Neuron (in vitro differentiated cells): ENCODE measurements at regions not wholly inside any gene's neighbourhood (a gene's known extent, or its start where the extent isn't known, plus 50 kb on each side); places are given as distances from the start of the nearest gene placed in this dataset.

Source experiments
- H2AFZ ChIP-seq: one replicate; pipeline ENCODE4 v1.6.1; 2013; ENCODE audit warnings: low read depth, mild to moderate bottlenecking, inconsistent platforms, low read length, moderate library complexity
- H3K27me3 ChIP-seq: one replicate; pipeline ENCODE4 v1.6.1; 2013; ENCODE audit warnings: low read length; ENCODE audit not compliant: insufficient read depth
- H3K36me3 ChIP-seq: one replicate; pipeline ENCODE4 v1.6.1; 2013; ENCODE audit warnings: low read length; ENCODE audit not compliant: insufficient read depth
- H3K4me1 ChIP-seq: one replicate; pipeline ENCODE4 v1.6.1; 2013; ENCODE audit warnings: low read length; ENCODE audit not compliant: insufficient read depth
- H3K4me3 ChIP-seq: 2 replicates; pipeline ENCODE4 v1.5.1; 2013; ENCODE audit warnings: mild to moderate bottlenecking, low read length, moderate library complexity
- H3K9me3 ChIP-seq: one replicate; pipeline ENCODE4 v1.6.1; 2013; ENCODE audit warnings: low read length

DNA sequence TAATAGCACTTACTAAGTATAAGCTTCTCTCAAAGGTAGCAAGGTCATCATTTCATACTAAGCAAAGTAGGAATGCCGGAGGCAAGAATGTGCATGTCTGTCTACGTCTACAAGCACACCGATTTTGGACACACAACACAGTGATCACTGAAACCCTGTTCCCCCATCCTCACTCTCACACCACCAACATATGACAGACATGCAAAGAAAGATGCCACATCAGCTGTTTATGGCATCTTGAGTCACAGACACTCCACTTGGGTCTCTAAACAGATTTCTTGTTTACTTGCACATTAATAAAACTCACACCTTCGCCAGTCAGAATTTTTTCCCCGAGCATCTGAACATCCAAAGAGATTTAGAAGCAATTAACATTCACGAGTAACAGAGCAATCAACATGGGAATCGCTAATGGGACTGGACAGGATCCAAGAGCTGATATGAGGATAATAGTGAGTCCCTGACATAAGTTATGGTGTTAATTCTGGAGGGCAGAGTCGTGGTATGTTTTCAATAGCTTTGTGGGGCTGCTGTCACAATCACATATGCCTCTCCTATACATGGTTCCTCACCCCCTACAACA, 324.1 kb downstream of the DHX15 start:
- no peak overlapping the region for H2AFZ ChIP-seq
- no peaks in the 10 kb centered on the region for H3K4me1 ChIP-seq
- H3K36me3 ChIP-seq, result no peaks in the 10 kb centered on the region
- H3K4me3 ChIP-seq, result no peak overlapping the region
- H3K27me3 ChIP-seq, result no peaks in the 10 kb centered on the region
- H3K9me3 ChIP-seq, result no peaks in the 10 kb centered on the region

DNA sequence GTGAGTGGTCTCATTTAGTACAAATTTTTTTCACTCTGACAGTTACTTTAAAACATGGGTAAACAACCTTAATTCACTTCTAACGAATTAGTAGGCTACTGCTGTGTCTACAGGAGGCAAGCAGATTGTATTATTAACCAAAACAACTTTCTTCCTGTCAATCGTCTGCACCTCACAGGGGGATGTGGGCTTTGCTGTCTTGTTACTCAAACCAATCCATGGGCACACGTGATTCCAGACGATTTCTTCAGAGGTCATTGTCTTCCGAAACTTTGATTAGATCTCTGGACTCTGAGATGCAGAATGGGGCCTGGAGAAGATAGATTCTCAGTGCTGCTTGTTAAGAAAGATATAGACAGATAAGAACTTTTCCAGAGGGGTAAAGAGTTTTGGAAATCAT, 327.8 kb downstream of the DHX15 start:
- no peak overlapping the region for H2AFZ ChIP-seq
- H3K27me3 ChIP-seq, result no peaks in the 10 kb centered on the region
- H3K9me3 ChIP-seq, result no peaks in the 10 kb centered on the region
- H3K4me1 ChIP-seq, result no peaks in the 10 kb centered on the region
- no peaks in the 10 kb centered on the region for H3K36me3 ChIP-seq
- H3K4me3 ChIP-seq, result no peak overlapping the region

DNA sequence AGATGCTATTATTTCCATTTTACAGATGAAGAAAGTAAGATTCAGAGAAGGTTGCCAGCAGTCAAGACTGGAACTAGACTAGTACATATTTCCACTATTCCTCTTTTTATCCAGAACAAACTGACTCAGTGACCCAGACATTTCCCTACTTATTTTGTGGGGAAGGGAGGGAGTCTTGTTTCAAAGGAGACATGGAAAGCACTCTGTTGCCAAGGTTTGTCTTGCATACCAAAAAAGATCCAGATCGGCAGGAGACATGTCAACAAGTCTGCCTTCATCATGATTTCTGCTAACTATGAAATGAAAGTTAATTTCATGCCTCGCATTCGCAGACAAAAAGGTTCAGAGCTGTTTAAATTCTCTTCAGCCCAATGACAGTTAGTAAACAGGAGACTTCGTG, 328.3 kb downstream of the DHX15 start:
- Histone ChIP-seq H2AFZ (no peak overlapping the region), H3K4me3 (no peak overlapping the region), H3K27me3 (no peaks in the 10 kb centered on the region), H3K36me3 (no peaks in the 10 kb centered on the region), H3K4me1 (no peaks in the 10 kb centered on the region), H3K9me3 (no peaks in the 10 kb centered on the region)

DNA sequence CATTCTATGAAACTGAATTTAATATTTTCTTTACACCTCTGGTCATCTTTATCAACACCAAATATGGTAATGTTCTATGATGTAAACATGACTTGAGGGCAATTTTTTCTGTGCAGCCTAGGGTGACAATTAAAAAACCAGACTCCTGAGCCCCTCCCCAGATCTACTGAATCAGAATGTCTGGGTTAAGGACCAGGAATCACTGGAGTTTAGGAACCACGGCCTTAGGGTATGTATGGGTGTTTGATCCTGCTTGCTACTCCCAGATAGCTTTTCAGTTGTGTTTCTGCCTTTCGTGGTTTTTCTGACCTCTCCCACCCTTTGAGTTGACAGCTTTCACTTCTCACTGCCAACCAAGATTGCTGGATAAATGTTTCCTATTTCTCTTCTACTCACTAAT, 332.2 kb downstream of the DHX15 start:
- H3K27me3 ChIP-seq, result no peaks in the 10 kb centered on the region
- no peak overlapping the region for H3K4me3 ChIP-seq
- peaks cover 2% of the 10 kb centered on the region for H3K4me1 ChIP-seq
- H2AFZ ChIP-seq, result no peak overlapping the region
- H3K9me3 ChIP-seq, result no peaks in the 10 kb centered on the region
- H3K36me3 ChIP-seq, result no peaks in the 10 kb centered on the region

DNA sequence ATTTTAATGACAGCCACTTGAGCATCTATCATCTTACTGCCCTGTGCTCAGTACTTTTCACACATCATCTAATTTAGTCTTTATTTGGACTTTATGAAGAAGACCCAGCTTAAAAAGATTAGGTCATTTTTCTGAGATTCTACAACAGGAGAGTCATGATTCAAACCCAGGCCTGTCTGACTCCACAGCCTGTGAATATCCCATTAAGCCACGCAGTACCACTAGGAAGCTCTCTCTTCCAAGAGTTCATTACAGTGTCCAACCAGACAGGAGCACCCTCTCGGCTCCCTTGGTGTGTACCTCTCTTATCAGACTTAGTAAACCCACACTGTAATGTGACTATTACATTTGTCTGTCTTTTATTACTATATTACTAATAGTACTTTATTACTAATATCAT, 332.8 kb downstream of the DHX15 start:
- Histone ChIP-seq H3K4me1 (peaks cover 2% of the 10 kb centered on the region), H3K36me3 (no peaks in the 10 kb centered on the region), H3K9me3 (no peaks in the 10 kb centered on the region), H3K27me3 (no peaks in the 10 kb centered on the region), H3K4me3 (no peak overlapping the region), H2AFZ (no peak overlapping the region)

DNA sequence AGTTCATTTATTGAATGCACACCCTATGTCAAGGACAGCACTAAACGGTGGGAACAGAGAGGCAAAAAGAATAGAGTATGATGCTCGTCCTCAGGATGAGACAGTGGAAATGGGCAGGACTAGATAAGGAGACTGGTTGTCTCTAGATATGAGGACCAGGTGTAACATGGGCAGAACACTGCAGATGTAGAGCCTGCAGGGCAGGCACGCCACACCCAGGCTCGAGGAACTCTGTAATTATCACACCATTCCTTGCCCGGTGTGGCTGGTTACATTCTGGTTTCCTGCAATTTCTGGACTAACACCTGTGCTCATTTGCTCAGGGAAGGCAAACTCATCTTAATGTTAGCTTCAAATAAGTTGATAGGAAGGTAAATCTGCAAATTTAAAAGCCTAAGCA, 334.4 kb downstream of the DHX15 start:
- Histone ChIP-seq H3K9me3 (no peaks in the 10 kb centered on the region), H3K36me3 (no peaks in the 10 kb centered on the region), H2AFZ (no peak overlapping the region), H3K27me3 (no peaks in the 10 kb centered on the region), H3K4me1 (peaks cover 2% of the 10 kb centered on the region), H3K4me3 (no peak overlapping the region)

DNA sequence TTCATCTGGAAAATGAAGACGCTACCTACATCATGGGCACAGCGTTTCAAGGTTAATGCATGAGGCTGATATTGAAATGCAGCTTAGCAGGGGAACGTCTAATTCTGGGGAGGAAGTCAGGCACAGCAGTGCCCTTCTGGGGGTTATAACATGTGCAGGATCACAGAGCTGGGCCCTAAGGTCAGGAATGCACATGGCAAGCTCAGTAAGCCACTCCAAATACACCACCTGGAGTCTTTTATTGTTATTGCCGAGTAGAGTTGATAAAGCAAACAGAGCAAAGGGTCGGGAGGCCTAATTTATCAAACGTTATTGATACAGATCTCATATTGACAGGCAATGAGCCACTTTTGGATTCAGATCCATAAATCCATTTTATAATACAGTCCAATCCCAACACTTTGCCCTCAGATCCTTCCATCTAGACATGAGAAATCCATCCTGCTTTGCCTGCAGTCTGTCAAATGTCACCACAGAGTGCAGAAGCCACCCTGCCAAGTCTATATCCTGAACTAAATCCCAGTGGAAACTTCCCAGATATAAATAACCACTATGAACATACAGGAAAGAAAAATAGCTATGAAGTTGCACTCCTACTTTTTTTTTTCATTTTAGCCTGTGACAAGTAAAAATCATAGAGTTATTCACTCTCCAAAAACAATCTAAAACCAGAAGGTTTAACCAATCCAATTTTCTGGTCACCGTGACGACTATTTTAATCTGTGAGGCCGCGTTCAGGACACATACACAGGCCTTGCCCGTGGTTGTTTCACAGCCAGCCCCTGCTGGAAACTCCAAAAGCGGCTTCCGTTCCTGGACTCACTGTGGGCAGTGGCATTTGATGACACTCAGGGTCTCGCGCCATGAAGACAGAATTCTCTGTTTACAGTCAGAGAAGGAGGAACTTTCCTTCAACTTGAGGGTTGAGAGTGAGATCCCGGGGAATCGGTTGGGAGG, 335.4 kb downstream of the DHX15 start:
- H3K36me3 ChIP-seq, result no peaks in the 10 kb centered on the region
- no peak overlapping the region for H2AFZ ChIP-seq
- H3K4me3 ChIP-seq, result no peak overlapping the region
- H3K9me3 ChIP-seq, result no peaks in the 10 kb centered on the region
- H3K27me3 ChIP-seq, result no peaks in the 10 kb centered on the region
- H3K4me1 ChIP-seq, result peaks cover 2% of the 10 kb centered on the region

DNA sequence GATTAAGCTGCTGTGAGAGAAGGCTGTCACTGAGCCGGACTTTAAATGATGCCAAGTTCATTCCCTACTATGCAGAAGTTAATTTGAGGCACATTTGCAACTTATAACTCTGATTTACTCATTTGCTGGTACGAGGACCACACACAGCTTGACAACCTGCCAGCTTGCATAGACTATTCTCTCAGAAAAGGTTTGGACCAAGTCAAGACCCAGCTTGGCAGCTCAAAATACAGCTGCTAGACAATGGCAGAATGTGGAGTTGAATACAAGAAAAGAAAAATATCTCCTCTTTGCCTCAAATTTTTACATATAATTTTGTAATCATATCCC, 338.9 kb downstream of the DHX15 start:
- H3K4me3 ChIP-seq, result no peak overlapping the region
- no peaks in the 10 kb centered on the region for H3K27me3 ChIP-seq
- no peaks in the 10 kb centered on the region for H3K9me3 ChIP-seq
- H3K4me1 ChIP-seq, result peaks cover 5% of the 10 kb centered on the region
- no peak overlapping the region for H2AFZ ChIP-seq
- H3K36me3 ChIP-seq, result no peaks in the 10 kb centered on the region

DNA sequence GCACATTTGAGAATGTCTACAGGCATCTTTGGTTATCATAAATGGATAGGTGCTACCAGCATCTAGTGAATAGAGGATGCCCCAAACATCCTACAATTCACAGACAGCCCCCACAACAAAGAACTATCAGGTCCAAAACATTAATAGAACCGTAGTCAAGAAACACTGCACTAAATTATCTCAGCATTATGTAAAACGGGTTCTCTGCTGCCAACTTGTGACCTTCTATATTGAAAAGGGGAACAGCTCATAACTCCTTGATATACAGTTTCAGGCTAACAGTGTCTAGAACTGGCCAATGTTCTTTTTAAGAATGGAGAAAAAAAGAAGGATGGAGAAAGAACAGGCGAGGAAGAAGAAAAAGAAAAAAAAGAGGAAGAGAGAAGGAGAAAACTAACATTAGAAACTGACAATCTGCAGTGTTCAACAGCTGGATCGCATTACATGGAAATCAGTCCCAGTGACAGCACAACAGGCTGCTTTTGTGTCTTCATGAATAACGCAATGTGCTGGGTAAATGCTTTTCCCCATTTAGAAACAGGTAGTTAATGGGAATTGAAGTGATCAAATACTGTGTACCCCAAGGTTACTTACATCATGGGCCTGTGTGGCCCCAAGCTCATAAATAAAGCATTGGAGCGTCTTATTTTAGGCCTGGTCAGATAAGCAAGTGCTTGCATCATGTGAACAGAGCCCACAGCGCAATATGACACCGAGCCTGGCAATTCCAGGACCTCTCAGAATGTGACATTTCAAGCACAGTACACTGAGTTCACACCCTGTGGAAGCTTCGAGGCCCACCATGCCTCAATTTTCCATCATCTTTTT, 339.5 kb downstream of the DHX15 start:
- Histone ChIP-seq H2AFZ (no peak overlapping the region), H3K27me3 (no peaks in the 10 kb centered on the region), H3K9me3 (no peaks in the 10 kb centered on the region), H3K4me1 (peaks cover 5% of the 10 kb centered on the region), H3K36me3 (no peaks in the 10 kb centered on the region), H3K4me3 (no peak overlapping the region)

DNA sequence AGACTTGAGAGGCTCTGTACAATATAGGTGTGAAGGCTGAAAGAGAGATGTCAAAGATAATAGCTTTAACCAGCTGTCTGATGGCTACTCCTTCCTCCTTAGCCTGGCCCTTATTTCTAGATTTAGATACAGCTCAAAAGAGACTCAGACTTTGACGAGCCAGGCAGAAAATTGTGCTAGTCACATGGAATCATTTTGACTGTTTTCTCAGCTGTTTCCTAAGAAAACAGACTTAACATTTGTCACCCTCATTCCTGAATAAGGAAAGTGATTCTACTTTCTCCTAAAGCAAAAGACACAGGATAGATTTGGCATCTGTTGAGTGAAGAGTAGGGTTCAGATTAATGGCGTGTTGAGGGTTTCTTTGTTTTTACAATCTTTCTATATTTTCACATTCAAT, 340.7 kb downstream of the DHX15 start:
- peaks cover 3% of the 10 kb centered on the region for H3K4me1 ChIP-seq

DNA sequence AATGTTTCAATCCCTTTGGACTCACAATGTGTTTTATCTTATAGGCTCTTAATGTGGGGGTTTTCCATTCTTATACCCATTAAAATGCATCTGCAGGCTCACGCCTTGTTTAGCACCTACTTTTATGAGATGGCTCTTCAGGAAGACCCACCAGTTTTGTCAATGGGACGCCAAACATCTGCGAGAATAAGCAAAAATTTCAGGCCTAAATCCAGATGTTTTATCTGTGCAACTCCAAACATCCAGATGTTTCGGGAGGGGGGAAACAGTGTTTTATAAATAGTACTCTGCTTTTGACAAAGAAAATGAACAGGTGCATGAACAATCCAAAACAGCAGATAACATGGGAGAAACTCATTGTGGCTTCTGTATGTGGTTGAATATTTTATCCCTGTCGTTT, 342.8 kb downstream of the DHX15 start:
- Histone ChIP-seq H3K36me3 (no peaks in the 10 kb centered on the region), H2AFZ (no peak overlapping the region), H3K4me3 (no peak overlapping the region), H3K4me1 (peaks cover 3% of the 10 kb centered on the region), H3K27me3 (no peaks in the 10 kb centered on the region), H3K9me3 (no peaks in the 10 kb centered on the region)

More for the DNA sequence above, 340.7 kb downstream of the DHX15 start:
- Histone ChIP-seq H3K36me3 (no peaks in the 10 kb centered on the region), H2AFZ (no peak overlapping the region), H3K27me3 (no peaks in the 10 kb centered on the region), H3K9me3 (no peaks in the 10 kb centered on the region), H3K4me3 (no peak overlapping the region)

DNA sequence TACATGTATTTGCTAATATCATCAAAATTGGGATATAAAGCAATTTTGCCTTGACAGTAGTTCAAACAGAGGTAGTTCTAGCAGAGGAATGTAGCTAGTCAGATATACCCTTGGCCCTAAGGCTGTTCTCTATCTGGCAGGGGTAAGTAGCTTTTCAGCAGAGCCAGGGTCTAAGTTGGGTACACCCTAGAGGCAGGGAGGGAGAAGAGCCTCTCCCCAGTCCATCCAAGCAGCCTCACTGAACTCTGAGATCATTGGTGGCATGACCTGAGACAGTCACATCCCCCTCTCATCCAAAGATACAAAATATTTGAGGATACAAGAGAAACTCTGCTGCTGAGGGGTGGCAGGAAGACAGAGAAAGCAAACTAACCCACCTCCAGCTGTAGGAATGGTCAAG, 343.7 kb downstream of the DHX15 start:
- Histone ChIP-seq H3K36me3 (no peaks in the 10 kb centered on the region), H3K4me3 (no peak overlapping the region), H3K27me3 (no peaks in the 10 kb centered on the region), H3K4me1 (peaks cover 3% of the 10 kb centered on the region), H3K9me3 (no peaks in the 10 kb centered on the region), H2AFZ (no peak overlapping the region)

DNA sequence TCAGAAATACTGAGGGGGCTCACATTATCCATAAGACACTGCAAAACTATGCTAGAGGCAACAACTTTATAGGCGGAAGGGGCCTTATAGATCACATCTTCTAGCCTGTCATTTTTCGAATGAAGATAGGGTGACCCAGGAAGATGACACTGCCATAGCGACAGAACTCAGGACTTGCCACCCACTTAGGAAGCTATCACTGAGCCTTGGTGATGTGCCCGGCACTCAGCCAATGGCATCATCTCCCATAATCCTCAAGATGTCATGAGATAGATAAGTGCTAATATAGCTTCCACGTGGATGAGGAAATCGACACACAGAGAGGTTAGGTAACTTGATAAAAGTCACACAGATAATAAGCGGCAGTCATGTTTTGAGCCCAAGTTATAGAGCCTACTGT, 346.6 kb downstream of the DHX15 start:
- no peaks in the 10 kb centered on the region for H3K27me3 ChIP-seq
- no peak overlapping the region for H2AFZ ChIP-seq
- H3K9me3 ChIP-seq, result no peaks in the 10 kb centered on the region
- H3K4me1 ChIP-seq, result peaks cover 11% of the 10 kb centered on the region
- no peaks in the 10 kb centered on the region for H3K36me3 ChIP-seq
- H3K4me3 ChIP-seq, result no peak overlapping the region
